Inflammatory macrophage treated with lipopolysaccharide for 4 hours (primary cell): ENCODE measurements at regions not wholly inside any gene's neighbourhood (a gene's known extent, or its start where the extent isn't known, plus 50 kb on each side); places are given as distances from the start of the nearest gene placed in this dataset.
A peak's percentile ranks its signal among the peaks of the same experiment; 100 is the strongest.
"Not testable (repeated sequence)": the region's sequence is repeated elsewhere in the genome, so short reads cannot be mapped to it uniquely, and the experiment has no call there.

Source experiments
- DNase-seq: peaks from one replicate; pipeline ENCODE4 v3.0.0-alpha.2; 2020

DNA sequence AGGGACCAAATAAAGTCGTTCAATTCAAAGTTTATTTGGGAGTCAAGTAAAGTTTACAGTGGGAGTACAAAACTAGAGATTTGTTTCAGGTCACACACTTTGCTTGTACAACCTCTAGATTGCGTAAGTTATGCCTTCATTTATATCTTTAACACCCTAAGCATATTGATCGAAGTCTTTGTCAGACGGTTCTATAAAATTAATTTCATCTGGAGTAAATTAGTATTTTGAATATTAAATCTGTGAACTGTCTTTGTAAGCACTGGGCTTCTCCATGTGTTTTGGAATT lies 119.7 kb downstream of the ACAA2 start:
- no peak for DNase-seq

DNA sequence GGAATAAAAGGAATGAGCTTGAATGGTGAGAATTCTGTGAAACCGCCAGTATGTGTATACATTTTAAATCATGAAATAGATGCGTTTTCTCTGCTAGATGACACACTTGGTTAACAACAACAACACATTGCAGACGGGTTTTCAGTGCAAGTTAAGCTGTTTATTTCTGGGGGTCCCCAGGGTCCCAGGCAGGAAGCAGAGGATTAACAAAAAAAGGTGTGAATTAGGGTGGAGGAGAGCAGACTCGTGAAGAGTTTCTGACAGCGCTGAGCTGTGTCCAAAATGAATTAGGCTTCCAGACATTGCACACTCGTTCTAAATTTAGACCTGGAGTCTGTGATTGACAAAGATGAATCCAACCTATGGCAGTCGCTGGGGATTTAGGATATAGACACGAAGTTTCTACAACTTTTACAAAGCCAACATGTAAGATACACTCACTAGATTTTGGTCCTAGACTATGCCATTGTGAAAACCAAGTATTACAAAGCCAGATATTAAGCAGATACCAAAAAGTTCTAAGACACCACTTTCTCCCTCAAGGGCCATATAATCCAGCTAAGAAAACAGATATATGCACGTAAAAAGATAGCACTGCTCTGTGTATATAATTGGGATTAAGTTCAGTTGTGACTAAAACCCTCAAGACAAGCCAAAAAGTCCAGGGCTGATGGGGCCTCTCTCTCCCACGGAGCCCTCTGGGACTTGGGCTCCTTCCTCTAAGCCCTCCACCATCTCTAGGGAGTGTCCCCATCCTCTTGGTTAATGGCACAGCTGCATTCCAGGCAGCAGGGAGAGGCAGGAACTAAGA lies 120.2 kb downstream of the ACAA2 start:
- no peak for DNase-seq

DNA sequence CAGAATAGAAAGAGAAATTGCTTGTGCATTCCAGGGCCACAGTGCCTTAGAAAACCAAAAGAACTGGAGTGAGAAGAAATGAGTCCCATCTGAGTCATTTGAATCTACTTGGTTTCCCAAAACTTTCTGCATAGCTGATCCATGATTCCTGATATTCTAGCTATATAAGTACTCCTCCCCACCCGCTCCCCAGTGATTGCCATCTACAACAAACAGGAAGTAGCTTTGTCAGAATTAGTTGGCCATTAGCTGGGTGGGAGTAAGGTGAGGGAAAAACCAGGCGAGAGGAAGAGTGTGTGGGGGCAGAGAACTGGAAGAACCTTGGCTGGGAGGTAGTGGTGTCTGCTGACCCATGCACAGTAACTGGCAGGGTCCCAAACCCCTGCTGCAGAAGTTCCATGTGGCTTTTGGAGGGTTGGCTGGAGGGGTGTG lies 122.1 kb downstream of the ACAA2 start:
- DNase-seq, result peak; percentile 14

DNA sequence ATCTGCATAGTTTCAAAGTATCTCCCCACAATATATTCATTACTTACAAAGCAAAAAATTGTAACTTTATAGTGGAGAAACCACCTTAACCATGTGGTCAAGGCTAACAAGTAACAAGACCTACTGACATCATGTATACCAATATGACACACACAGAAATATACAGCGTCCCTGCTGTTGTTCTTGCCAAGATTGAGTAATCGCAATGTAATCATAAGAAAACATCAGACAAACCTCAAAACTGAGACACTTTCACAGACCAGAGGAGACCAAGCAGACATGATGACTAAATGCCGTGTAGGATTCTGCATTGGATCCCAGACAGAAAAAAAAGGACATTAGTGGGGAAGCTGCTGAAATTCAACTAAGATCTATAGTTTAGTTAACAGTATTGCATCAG lies 123.0 kb downstream of the ACAA2 start:
- peak; percentile 20 for DNase-seq

DNA sequence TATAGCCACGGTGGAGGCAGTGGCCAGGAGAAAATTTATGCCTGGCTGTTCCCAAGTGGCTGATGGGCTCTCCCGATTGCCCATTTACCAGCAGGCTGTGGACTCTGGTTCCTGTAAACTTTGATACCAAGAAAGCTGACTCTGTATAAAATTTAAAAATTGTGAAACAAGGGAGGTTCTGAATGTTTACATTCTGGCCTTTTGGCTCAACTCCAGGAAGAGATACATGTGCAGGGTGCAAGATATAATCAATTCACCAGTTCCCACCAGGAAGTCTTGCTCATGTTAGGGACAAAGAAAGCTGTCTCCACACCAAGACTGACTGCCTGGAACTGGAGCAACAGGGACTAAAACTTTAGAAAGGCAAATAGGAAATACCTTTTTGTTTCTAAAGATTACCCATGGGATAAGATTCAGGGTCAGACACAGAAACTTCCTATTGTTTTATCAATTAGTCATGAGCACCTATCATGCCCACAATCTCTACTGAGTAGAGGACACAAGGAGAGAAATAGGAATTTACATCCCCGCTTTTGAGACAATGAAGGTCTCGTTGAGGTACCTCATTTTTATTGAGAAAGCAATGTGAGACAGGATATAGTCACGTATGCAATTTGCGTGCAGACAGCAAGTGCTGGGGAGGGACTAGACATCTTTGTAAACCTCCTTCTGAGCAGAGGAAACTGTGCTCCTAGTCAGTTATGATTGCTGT lies 123.5 kb downstream of the LIPG start:
- no peak for DNase-seq

DNA sequence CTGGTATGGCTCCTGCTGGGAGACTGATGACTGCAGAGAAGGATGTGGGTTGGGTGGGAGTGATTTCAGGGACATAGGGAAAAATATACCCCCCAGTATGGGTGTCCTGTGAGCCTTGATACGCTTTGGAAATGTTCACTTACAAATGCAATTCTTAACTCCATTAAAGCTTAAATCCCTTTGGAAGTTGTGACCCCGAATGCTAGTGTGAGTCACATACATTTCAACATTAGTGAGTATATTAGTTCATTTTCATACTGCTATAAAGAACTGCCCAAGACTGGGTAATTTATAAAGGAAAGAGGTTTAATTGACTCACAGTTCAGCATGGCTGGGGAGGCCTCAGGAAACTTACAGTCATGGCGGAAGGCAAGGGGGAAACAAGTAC lies 120.9 kb downstream of the LIPG start:
- DNase-seq, result not testable (repeated sequence)

DNA sequence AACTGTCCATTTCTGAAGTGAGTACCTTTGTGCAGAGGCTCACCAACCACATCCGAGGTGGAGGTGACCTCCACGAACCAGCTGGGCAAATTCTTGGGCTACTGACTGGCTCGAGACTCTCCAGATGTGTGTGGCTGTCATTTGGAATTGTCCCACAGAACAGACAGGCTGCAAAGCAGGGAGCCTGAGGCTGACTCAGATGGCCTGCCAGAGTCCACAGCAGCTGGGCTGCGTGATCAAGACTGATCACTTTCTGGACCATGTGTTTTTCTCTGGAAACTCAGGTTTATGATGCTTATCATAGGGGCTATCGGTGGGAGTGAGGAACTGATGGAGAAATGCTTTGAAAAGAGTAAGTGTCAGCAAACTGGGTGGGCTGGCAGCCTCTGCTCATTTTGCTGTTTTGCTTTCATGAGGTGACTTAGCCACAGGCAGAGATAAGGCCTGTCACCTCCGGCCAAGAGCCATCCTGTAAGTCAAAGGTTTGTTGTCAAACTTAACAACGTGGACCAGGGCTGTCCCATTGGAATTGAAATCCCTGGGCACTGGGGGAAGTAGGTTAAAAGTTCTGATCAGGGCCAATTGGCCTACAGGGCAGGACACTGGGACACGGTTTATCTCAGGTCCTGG lies 120.4 kb downstream of the LIPG start:
- DNase-seq, result no peak

DNA sequence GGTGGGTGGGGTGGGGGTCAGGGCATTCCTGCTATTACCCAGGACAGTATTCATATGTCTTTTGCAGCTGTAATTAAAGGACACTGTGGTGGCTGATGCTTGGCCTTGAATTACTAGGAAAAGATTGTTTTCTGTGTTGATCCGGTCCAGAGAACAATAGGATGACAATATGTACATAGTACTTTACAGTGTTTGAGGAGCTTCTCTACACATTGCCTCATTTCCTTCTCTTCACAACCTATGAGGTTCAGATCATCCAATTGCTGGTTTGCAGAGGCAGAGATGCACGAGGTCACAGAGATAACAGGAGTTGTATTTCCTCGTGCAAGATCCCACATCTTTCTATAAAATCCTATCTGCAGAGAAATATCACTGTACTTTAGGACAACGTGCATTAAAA lies 119.5 kb downstream of the LIPG start:
- no peak for DNase-seq

DNA sequence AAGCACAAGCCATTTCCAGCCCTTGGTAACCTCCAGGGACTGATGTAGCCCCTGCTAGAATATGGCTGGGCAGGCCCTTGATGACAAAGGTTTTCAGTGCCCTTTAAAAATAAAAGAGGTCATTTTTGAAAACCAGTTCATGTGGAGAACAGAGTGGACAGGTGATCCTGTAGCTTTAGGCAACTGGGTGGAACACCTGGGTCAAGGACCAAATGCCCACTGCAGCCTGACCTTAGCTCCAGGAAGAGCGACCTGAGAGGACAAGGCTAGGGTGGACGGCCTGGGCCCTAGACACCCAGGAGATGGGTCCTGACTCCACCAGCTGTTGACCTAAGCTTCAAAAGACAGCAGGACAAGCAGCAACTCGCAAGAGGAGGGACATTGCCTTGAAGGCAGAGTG lies 116.6 kb downstream of the LIPG start:
- no peak for DNase-seq

DNA sequence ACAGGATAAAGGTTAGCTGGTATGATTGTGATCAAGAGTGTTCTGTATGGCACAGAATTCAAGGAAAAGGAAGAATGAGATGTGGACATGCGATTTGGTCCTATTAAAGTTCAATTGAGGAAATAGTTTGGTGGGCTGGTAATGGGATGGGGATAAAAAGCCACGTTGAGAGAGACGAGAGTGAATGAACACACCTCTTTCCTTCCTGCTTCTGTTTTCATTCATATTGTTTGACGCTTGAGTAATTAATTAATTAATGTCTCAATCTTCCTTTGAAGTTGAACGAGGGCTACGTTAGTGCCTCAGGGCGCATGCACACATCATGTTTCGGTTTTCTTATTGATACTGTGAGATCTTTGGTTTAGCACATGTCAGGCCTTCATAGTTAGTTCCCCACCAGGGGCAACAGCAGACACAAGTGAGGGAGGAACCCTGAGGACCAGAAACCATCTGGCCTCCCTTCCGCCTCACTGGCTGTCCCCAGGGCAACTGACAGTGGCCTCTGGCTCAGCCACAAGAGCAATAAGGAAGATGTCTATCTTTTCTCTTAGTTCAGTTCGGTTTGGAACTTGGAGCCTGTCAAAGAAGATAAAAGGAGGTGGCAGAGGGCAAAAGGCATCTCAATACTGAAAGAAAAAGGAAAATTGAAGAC lies 116.0 kb downstream of the LIPG start:
- DNase-seq, result no peak

DNA sequence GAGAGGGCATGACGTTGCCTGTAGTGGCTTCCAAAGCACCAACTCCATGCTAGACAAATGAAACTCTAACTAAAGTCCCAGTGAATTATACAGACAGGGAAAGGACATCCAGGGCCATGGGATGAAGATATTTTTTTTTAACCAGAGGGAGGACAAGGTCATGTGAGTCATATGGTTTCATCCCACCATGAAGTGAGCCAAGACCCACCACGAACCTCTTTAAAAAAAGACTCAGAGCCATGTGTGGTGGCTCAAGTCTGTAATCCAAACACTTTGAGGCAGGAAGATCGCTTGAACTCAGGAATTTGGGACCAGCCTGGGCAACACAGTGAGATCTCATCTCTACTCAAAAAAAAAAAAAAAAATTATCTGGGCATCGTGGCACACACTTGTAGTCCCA lies 115.2 kb downstream of the LIPG start:
- DNase-seq, result no peak

DNA sequence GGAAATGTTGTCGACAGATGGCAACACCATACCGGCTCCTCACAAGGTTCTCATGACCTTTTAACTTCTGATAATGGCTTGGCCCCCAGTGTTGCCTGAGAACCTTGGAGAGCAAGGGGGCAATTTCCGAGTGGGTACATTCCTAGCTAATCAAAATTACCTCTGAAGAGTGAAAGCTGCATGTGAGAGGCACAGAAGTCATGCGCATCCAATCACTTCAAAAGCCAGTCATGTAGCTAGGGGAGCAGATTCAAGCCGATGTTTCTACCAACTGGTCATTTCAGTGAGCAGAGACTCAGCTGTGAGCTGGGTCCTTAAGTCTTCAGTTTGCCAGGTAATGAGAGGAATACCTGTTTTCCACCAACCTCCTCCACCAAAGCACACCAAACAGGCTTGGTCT lies 111.4 kb downstream of the LIPG start:
- DNase-seq, result no peak

DNA sequence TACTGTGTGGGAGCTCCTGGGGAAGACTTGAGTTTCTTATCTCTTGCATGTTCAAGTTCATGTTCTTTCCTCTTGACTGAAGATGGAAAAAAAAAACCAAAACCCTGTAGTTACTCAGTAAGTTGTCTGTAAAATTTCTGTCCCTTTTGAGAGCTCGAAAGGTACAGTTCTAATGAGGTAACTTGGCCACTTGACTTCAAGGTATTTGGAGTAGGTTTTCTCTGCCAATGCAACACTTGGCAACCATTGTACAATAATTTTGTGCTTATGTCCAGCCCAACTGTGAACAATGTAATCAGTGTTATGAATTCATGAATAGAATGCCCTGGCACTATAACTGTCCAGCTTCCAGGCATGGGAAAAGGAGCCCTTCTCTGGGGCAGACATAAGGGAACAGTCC lies 111.0 kb downstream of the LIPG start:
- no peak for DNase-seq

DNA sequence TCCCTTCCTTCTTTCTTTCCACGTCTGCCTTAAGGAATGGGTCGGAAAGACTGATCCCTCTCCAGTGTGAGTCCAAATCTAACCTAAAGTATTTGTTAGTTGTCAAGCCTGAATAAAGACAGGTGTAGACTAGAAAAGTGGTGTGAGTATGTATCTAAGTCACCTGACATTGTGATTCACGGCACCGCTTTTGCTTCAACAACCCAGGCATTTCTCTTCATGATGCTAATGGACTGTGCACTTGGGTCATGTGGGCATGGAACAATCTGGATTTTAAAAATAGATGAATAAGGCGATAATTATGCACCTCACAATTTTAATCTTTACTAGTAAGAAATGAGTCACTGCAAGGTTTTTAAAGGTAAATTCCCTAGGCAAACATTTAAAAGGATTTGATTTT lies 107.5 kb downstream of the LIPG start:
- DNase-seq, result no peak

DNA sequence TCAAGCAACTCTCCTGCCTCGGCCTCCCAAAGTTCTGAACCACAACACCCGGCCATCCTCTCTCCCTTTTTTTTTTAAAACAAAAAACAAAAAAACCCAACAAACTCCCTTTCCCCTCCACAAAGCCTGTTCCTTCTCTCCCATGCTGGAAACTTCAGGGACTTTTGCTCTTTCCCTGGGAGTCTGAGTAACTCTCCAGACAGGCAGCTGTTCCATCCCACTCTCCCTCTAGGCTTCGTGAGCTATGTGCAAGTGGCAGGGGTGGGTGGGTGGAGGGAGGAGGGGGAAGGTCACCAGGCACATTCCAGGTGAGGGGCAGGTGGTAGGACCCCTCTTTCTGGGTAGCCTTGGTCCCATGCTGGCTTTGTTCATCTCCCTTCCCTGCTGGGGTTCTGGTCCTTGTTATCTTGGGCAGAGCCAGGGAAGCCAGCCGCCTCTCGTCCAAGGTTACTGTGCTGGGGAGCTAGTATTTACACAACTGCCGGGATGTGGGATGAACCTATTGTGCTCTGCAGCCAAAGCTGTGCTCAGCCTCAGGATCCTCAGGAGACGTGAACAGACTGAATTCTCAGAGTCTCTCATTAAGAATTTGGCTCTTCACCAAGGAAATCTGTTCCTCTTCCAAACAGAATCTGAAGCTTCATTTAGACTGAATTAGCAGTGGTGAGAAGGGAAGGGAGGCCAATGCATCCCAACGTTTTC lies 106.9 kb downstream of the LIPG start:
- no peak for DNase-seq

DNA sequence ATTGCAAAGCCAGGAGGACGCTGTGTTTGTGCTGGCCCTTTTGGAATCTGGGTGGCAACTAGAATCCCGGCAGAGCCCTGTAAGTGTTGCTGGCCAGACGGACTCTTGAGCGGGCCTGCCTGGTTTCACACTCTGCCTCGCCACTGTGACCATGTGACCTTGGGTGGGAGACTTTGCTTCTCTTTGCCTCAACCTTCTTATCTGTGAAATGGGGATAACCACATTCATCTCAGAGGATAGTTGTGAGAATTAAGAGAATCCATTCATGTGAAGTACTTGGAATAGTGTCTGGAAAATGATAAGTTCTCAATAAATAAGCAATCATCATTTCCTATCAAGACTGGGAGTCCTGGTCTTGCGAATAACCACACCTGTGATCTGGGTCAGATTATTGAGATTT lies 105.6 kb downstream of the LIPG start:
- no peak for DNase-seq

DNA sequence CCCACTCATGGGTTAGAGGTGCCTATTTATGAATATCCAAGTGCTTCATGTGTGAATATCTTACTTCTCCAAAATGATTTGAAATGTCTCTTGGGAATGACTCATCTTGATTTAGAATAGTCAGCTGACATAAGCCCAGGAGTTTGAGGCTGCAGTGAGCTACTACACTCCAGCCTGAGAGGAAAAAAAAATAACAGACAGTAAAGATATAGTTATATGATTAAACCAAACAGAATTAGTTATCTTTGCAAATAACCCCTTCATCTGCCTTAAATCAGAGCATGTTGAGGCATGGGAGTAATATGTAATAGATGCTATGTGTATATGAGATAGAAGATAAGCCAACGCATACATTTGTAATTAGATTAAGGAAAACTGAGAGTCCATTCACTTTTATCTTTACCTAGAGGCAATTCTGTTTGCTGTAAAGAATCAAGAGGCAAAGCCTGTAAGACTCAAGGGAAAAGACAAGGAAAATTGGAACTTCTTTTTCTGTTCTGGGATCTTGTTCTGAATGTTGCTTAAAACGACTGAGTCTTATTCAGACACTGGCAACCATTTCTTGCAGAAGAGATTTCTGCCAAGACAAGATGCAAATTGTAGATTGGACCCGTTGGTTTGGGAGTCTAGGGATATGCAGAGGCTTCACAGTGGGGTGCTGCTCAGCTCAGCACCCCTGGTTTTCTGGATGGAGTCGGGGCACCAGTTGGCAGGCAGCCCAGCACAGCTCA lies 104.4 kb downstream of the LIPG start:
- DNase-seq, result peak; percentile 53

DNA sequence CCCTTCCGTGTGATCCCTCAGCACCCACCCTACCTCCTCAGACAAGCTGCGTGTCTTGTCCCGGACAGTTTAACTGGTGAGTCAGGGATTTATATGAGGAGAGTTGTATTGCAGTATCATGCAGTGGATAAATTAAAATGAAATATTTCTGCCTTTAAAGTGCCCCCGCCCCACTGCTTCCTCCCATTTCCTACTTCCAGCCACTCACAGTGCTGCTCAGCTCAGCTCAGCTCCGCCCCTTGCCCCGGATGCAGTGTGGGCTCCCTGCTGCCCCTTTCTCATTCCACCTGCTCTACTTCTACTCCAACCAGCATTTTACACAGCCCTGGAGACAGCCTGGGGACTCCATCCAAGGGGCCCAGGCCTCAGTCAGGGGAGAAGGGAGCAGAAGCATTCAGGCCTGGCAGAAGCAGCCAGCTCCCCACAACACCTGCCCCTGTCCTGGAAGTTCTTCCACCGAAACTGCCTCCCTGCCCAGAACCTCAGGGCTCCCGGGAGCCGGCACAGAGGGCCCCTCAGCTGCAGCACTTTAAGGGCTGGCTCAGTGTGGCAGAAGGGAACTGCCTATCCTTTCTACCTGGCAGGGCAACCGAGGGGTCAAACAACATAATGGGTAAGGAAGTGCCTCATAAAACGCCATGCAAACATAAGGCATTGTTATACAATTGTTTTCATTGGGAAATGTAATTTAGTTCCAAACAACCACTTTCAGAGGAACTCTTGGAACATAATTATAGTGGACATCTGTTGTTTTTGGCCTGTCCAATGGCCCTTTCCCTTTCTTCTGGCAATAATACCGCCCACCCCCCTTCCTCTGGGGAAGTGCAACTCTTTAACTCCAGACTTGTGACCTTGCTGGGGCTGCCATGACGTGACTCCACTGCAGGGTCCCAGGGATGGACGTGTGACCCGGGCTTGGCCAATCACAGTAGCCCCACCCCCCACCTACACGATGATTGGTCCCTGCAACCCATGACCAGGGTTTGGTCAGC lies 102.3 kb downstream of the LIPG start:
- peak; percentile 40 for DNase-seq

DNA sequence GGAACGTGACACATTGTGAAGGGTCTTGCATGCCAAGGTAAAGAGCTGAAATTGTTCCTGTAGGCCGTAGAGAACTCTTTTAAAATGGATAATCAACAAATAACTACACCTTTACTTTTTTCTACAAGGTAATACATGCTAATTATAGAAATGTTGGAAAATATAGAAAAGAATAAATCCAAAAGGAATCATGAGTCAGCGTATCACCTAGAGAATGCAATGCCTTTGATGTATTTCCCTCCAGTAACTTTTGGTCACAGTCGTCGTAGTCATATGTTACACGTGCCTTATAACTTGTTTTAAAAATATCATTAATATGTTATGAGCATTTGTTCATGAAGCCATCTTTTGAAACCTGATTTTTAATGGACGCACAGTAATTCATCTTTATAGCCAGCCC lies 100.6 kb downstream of the LIPG start:
- DNase-seq, result no peak

DNA sequence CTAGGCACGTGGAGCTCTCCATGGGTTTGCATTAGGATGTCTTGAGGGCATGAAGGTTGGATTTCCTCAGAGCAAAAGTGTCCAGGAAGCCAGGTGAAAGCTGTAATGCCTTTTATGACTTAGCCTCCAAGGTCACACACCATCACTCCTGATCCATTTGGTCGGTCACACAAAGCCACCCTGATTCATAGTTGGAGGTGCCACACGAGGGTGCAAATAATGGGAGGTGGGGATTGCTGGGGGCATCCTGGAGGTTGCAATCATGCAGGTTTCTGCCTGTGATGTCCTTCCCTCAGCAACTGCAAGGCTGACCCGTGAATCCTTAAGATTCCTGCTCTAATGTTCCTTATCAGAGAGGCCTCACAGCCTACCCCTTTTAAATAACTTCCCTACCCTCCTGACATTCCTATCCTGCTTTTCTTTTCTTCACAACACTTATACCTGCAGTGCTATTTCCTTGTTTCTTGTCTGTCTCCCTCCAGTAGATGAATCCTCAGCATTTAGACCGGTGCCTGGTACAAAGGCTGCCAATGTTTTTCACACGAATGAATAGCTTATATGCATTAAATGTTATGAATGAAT lies 97.1 kb downstream of the LIPG start:
- DNase-seq, result no peak
